Muscle layer of colon (tissue), 2 donors: ENCODE measurements at regions not wholly inside any gene's neighbourhood (a gene's known extent, or its start where the extent isn't known, plus 50 kb on each side); places are given as distances from the start of the nearest gene placed in this dataset.

Source experiments
- H3K27ac ChIP-seq: one replicate; pipeline ENCODE4 v1.7.0; 2013; ENCODE audit warnings: low read depth, mild to moderate bottlenecking, low read length, moderate library complexity
- H3K27me3 ChIP-seq, 2 donors: one replicate each; pipeline ENCODE4 v1.7.0; 2013; ENCODE audit warnings: low read length in 2 of 2, mild to moderate bottlenecking in 2 of 2; ENCODE audit not compliant: insufficient read depth in 2 of 2, control insufficient read depth in 1 of 2
- H3K36me3 ChIP-seq: one replicate; pipeline ENCODE4 v1.7.0; 2013; ENCODE audit warnings: mild to moderate bottlenecking, low read length; ENCODE audit not compliant: insufficient read depth
- H3K4me1 ChIP-seq: one replicate; pipeline ENCODE4 v1.7.0; 2013; ENCODE audit warnings: mild to moderate bottlenecking, low read length; ENCODE audit not compliant: insufficient read depth
- H3K4me3 ChIP-seq, 2 donors: one replicate each; pipeline ENCODE4 v1.7.0; 2013; ENCODE audit warnings: low read length in 2 of 2, low read depth in 1 of 2, mild to moderate bottlenecking in 1 of 2, moderate library complexity in 1 of 2
- H3K9ac ChIP-seq: one replicate; pipeline ENCODE4 v1.7.0; 2013; ENCODE audit warnings: low read length
- H3K9me3 ChIP-seq: one replicate; pipeline ENCODE4 v1.7.0; 2013; ENCODE audit warnings: mild to moderate bottlenecking, low read length
- donor health status: abdominal sarcoma.
- donor health status: Adenocarcinoma of cecum.

DNA sequence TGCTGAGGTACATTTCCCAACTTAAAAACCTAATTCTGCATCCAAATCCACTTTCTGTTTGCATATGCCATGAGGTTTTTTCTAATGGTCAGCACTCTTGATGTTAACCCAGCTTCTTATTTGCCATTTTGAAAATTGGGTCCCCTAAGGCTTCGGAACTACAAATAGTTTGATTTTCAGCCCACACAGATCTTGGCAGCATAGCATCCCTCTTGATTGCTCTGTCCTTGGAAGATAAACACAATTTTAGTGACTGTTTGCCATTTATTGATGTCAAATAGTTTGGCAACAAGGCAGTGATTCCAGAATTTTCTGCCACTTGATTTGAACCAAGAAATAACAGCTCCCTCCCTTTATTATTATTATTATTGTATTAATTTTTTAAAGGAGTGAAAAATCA is 696.9 kb downstream of the RAB28 start:
- Histone ChIP-seq H3K27ac (no peak overlapping the region), H3K36me3 (no peaks in the 10 kb centered on the region), H3K4me3 (no peak overlapping the region), H3K27me3 (no peaks in the 10 kb centered on the region), H3K9me3 (no peaks in the 10 kb centered on the region), H3K9ac (no peak overlapping the region), H3K4me1 (no peaks in the 10 kb centered on the region)

DNA sequence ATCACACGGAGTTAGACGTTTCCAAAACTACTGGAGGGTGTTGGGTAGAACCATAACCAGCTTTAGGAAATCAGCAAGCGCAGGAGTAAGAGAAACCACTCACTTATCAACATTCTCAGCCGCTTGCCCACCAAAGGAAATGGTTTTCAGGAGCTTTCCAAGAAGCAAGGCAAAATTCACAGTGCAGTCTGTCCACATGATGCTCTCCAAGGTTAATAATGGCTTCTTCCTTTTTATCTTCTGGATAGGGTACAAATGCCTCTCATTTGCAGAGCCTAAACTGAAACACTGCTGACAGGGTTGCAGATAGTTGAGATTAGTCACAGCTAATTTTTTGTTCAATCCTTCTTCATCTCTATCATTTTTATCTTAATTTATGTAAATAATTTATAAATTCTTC is 705.4 kb downstream of the RAB28 start:
- H3K4me3 ChIP-seq, result no peak overlapping the region
- no peaks in the 10 kb centered on the region for H3K36me3 ChIP-seq
- no peak overlapping the region for H3K27ac ChIP-seq
- H3K27me3 ChIP-seq, result no peaks in the 10 kb centered on the region
- no peaks in the 10 kb centered on the region for H3K9me3 ChIP-seq
- no peak overlapping the region for H3K9ac ChIP-seq
- H3K4me1 ChIP-seq, result no peaks in the 10 kb centered on the region

DNA sequence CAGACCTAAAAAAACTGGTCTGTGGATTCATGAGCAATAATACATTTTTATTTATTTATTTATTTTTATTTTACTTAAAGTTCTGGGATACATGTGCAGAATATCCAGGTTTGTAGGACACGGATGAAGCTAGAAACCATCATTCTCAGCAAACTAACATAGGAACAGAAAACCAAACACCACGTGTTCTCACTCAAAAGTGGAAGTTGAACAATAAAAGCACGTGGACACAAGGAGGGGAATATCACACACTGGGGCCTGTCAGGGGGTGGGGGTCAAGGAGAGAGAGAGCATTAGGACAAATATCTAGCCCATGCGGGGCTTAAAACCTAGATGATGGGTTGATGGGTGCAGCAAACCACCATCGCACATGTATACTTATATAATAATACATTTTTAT is 705.9 kb downstream of the RAB28 start:
- no peaks in the 10 kb centered on the region for H3K27me3 ChIP-seq
- H3K27ac ChIP-seq, result no peak overlapping the region
- no peak overlapping the region for H3K9ac ChIP-seq
- H3K9me3 ChIP-seq, result no peaks in the 10 kb centered on the region
- no peak overlapping the region for H3K4me3 ChIP-seq
- H3K4me1 ChIP-seq, result no peaks in the 10 kb centered on the region
- H3K36me3 ChIP-seq, result no peaks in the 10 kb centered on the region

DNA sequence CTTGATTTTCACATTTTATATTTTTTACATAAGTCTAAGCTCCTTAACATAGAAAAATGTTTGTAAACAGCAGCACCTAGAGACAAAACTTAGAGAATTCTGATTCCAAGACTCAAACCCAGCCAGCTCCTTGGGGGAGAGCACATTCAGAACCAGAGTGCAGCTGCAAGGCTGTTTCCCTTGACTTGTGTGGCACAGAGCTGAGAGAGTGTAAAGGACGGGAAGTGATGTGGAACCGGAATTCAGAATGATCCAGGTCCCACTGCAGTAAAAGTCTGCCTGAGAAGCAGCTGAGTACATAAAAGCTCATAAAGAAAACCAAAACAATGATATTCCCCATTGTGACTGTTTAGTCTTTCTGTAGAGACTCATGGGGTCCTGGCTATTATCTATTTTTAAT is 713.8 kb downstream of the RAB28 start:
- Histone ChIP-seq H3K9ac (no peak overlapping the region), H3K4me3 (no peak overlapping the region), H3K9me3 (no peaks in the 10 kb centered on the region), H3K27me3 (no peaks in the 10 kb centered on the region), H3K27ac (no peak overlapping the region), H3K4me1 (no peaks in the 10 kb centered on the region), H3K36me3 (no peaks in the 10 kb centered on the region)

- Histone ChIP-seq H3K9me3 (no peaks in the 10 kb centered on the region), H3K4me3 (no peak overlapping the region), H3K27ac (no peak overlapping the region), H3K27me3 (no peaks in the 10 kb centered on the region), H3K9ac (no peak overlapping the region), H3K36me3 (no peaks in the 10 kb centered on the region), H3K4me1 (no peaks in the 10 kb centered on the region)
Measured at GRCh38 chr4:12761694-12762093, 722.4 kb downstream of the RAB28 start.

- Histone ChIP-seq H3K9ac (no peak overlapping the region), H3K36me3 (no peaks in the 10 kb centered on the region), H3K27me3 (no peaks in the 10 kb centered on the region), H3K9me3 (no peaks in the 10 kb centered on the region), H3K27ac (no peak overlapping the region), H3K4me3 (no peak overlapping the region), H3K4me1 (no peaks in the 10 kb centered on the region)
Measured at GRCh38 chr4:12747154-12747553, 737.0 kb downstream of the RAB28 start.

DNA sequence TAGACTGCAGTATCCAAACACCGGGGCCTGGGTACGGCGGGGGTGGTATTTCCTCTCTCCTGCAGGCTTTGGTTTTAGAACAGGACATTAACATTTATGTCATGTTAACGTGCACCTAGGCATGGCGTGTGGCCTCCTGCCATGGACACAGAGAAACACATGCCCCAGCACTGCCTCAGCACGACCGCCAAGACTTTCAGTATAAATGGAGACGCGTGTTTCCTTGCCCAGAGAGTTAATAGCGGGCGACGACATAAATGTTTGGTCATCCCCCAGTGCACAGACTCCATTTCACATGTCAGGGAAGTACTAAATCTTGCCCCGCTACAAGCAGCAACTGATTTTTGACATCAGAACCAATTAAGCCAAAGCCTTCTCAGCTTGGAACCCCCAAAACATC is 737.9 kb downstream of the RAB28 start:
- Histone ChIP-seq H3K4me3 (no peak overlapping the region), H3K36me3 (no peaks in the 10 kb centered on the region), H3K27ac (no peak overlapping the region), H3K9ac (no peak overlapping the region), H3K9me3 (no peaks in the 10 kb centered on the region), H3K4me1 (no peaks in the 10 kb centered on the region), H3K27me3 (no peaks in the 10 kb centered on the region)

GRCh38 chr4:12734586-12734985 is 749.6 kb downstream of the RAB28 start:
- Histone ChIP-seq H3K4me3 (no peak overlapping the region), H3K36me3 (no peaks in the 10 kb centered on the region), H3K9me3 (no peaks in the 10 kb centered on the region), H3K27me3 (no peaks in the 10 kb centered on the region), H3K4me1 (no peaks in the 10 kb centered on the region), H3K9ac (no peak overlapping the region), H3K27ac (no peak overlapping the region)

GRCh38 chr4:12729384-12729783 is 754.8 kb downstream of the RAB28 start:
- Histone ChIP-seq H3K9me3 (no peaks in the 10 kb centered on the region), H3K4me1 (no peaks in the 10 kb centered on the region), H3K4me3 (no peak overlapping the region), H3K27me3 (no peaks in the 10 kb centered on the region), H3K27ac (no peak overlapping the region), H3K36me3 (no peaks in the 10 kb centered on the region), H3K9ac (no peak overlapping the region)

GRCh38 chr4:12724510-12724909 is 759.6 kb downstream of the RAB28 start:
- H3K4me1 ChIP-seq, result no peaks in the 10 kb centered on the region
- no peaks in the 10 kb centered on the region for H3K9me3 ChIP-seq
- H3K27me3 ChIP-seq, result no peaks in the 10 kb centered on the region
- H3K9ac ChIP-seq, result no peak overlapping the region
- H3K27ac ChIP-seq, result no peak overlapping the region
- no peak overlapping the region for H3K4me3 ChIP-seq
- H3K36me3 ChIP-seq, result no peaks in the 10 kb centered on the region

- Histone ChIP-seq H3K4me3 (no peak overlapping the region), H3K27ac (no peak overlapping the region), H3K27me3 (no peaks in the 10 kb centered on the region), H3K9me3 (no peaks in the 10 kb centered on the region), H3K36me3 (no peaks in the 10 kb centered on the region), H3K4me1 (no peaks in the 10 kb centered on the region), H3K9ac (no peak overlapping the region)
Measured at GRCh38 chr4:12723849-12724447, 760.2 kb downstream of the RAB28 start.

DNA sequence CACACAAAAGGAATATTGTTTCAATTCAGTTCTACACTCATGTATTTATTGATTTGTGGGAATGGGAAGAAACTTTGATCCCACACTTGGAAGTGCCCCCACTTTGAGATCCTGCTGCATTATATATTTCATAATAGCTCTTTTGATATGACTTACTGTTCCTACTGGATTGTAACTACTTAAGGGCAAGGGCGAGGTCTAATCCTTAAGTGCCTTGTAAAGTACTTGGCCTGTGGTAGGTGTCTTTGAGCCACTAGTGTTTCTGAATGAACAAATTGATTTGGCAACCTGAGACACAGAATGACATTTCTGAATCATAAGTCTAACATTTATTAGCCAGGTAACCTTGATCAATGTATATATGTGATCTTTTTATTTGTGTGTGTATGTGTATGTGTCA is 767.2 kb downstream of the RAB28 start:
- no peaks in the 10 kb centered on the region for H3K36me3 ChIP-seq
- H3K9ac ChIP-seq, result no peak overlapping the region
- no peaks in the 10 kb centered on the region for H3K9me3 ChIP-seq
- no peak overlapping the region for H3K4me3 ChIP-seq
- H3K27me3 ChIP-seq, result no peaks in the 10 kb centered on the region
- H3K4me1 ChIP-seq, result no peaks in the 10 kb centered on the region
- no peak overlapping the region for H3K27ac ChIP-seq
